NCI-H128 (cell line): ENCODE measurements at regions not wholly inside any gene's neighbourhood (a gene's known extent, or its start where the extent isn't known, plus 50 kb on each side); places are given as distances from the start of the nearest gene placed in this dataset.

Experiments used
- DNase-seq: peaks from one replicate; lab custom pipeline; 2025; ENCODE audit not compliant: unreplicated experiment; lab: John Stamatoyannopoulos, UW

GRCh38 chr4:71156616-71157015 lies 163.2 kb downstream of the DCK start:
- DNase-seq, result no peak

- no peak for DNase-seq
Observed at GRCh38 chr4:71162386-71162785, 168.9 kb downstream of the DCK start.

GRCh38 chr4:71163317-71163716 lies 169.9 kb downstream of the DCK start:
- no peak for DNase-seq

GRCh38 chr4:71167083-71167482 lies 171.7 kb upstream of the SLC4A4 start:
- no peak for DNase-seq

GRCh38 chr4:71171592-71171991 lies 167.2 kb upstream of the SLC4A4 start:
- no peak for DNase-seq

- no peak for DNase-seq
Observed at GRCh38 chr4:71181332-71181731, 157.5 kb upstream of the SLC4A4 start.

- DNase-seq, result no peak
Observed at GRCh38 chr4:71184195-71184781, 154.5 kb upstream of the SLC4A4 start.

- DNase-seq, result no peak
Observed at GRCh38 chr4:71185037-71185436, 153.8 kb upstream of the SLC4A4 start.

- no peak for DNase-seq
Observed at GRCh38 chr4:71186257-71186565, 152.6 kb upstream of the SLC4A4 start.

- peak; percentile 11 for DNase-seq
Observed at GRCh38 chr4:71186566-71187403, 152.0 kb upstream of the SLC4A4 start.

GRCh38 chr4:71187404-71188155 lies 151.2 kb upstream of the SLC4A4 start:
- DNase-seq, result no peak

GRCh38 chr4:71188156-71188640 lies 150.6 kb upstream of the SLC4A4 start:
- DNase-seq, result no peak

- no peak for DNase-seq
Observed at GRCh38 chr4:71188951-71189350, 149.9 kb upstream of the SLC4A4 start.

- no peak for DNase-seq
Observed at GRCh38 chr4:71189471-71189870, 149.3 kb upstream of the SLC4A4 start.

- no peak for DNase-seq
Observed at GRCh38 chr4:71194454-71194853, 144.4 kb upstream of the SLC4A4 start.

- no peak for DNase-seq
Observed at GRCh38 chr4:71195924-71196323, 142.9 kb upstream of the SLC4A4 start.

GRCh38 chr4:71198958-71199357 lies 139.9 kb upstream of the SLC4A4 start:
- DNase-seq, result no peak

- DNase-seq, result no peak
Observed at GRCh38 chr4:71201057-71201456, 137.8 kb upstream of the SLC4A4 start.

GRCh38 chr4:71201817-71202576 lies 136.8 kb upstream of the SLC4A4 start:
- no peak for DNase-seq

- no peak for DNase-seq
Observed at GRCh38 chr4:71202705-71203104, 136.1 kb upstream of the SLC4A4 start.

- DNase-seq, result no peak
Observed at GRCh38 chr4:71204056-71204455, 134.8 kb upstream of the SLC4A4 start.
